Head of caudate nucleus (tissue), 42 donors: ENCODE measurements at regions not wholly inside any gene's neighbourhood (a gene's known extent, or its start where the extent isn't known, plus 50 kb on each side); places are given as distances from the start of the nearest gene placed in this dataset.
"Not testable (repeated sequence)": the region's sequence is repeated elsewhere in the genome, so short reads cannot be mapped to it uniquely, and the experiment has no call there.

Experiments
- DNase-seq, 42 donors: peaks; one replicate each; pipeline versions ENCODE4 v3.0.0 to v3.0.0-alpha.2; 2020 to 2021; ENCODE audit warnings: mixed read lengths in 7 of 42
- intact Hi-C: fragments of 100-400 bp; cut with DNase I; formaldehyde crosslinking; loops from one replicate; pipeline ENCODE4 v1.15.0; 2022

DNA sequence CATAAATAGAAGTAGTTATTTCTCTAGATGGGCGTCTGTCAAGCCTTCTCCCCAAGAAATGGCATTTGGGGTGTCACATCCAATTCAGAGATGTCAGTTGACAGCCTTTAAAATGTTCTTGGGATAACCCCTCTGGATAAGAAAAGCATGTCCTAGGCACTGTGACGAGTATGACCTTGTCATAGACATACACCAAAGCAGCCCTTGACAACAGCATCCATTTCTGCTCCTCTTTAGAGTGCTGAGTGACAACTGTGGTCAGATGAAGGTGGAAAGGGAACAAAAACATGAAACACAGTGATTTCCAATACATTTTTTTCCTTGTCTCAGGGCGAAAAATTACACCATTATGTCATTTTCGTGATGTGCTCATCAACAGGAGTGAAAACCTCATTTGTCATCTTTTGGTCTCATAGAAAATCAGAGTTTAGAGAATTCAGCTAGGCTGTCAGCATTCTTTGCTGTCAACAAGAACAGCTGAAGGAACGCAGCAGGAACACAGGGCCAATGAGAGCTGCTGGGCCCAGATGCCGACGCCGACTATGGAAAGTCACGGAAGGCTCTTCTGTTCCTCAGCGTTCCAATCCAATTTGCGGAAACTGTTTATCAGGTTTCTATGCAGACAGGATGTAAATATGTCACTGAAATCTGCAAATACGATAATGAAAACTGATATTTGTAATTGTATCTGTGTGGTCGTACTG lies 193.2 kb downstream of the ICOS start:
- no peak for DNase-seq

DNA sequence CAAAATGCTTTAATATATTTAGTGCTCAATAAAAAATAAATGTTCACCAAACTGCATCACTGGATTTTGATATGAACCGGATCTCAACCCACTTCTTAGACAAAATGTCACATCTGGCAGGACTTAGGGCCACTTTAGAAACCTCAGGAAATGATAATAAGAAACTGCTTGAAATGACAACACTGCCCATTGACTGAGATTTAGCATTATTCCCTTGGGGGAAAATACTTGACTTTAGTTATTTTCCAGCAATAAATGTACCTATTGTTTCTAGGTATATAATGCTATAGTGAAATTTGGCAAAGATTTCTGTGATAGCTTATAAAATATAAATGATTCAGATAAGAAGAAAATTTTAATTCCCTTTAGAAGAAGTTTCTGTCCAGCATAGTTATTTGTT lies 195.1 kb downstream of the ICOS start:
- DNase-seq: no peak

More for the DNA sequence above, 193.2 kb downstream of the ICOS start:
- intact Hi-C loops: no loop called here

DNA sequence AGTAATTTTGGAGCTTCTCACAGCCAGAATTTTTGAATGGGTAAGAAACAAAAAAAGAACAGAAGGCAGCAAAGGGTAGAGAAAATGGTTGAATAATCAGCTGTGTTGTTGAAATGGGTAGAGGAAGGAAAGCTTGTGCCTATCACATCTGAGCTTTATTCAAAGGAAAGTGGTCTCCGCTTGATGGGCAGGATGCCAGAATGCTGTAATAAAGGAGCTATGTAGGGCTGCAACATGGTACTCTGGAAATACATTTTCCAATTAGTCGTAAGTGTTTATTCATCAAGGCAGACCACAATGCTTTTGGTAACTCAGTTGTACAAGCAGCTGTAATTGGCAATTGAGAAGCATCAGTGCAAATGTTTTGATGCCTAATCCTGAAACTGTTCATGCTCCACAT lies 196.9 kb downstream of the ICOS start:
- DNase-seq: no peak

More for the DNA sequence above, 195.1 kb downstream of the ICOS start:
- intact Hi-C loops: no loop called here

DNA sequence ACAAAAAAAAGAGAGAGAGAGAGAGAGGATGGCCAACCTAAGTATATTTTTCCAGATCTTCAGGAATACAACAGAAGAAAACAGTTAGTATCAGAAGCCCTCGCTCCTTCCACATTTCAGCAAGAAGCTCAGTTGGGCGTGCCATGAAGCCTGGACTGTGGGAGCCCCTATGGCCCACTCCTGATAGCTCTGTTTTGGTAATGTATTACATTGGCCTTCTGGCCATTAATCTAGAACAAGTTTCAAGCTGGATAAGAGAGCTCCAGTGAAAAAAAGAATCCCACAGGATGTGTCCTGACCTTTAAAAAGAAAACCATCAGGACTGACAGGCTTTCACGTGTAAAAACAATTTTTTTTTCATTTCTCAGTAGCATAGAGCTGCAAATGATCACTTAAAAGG lies 197.9 kb downstream of the ICOS start:
- intact Hi-C loops: no loop called here
- no peak for DNase-seq

More for the DNA sequence above, 196.9 kb downstream of the ICOS start:
- intact Hi-C loops: no loop called here

DNA sequence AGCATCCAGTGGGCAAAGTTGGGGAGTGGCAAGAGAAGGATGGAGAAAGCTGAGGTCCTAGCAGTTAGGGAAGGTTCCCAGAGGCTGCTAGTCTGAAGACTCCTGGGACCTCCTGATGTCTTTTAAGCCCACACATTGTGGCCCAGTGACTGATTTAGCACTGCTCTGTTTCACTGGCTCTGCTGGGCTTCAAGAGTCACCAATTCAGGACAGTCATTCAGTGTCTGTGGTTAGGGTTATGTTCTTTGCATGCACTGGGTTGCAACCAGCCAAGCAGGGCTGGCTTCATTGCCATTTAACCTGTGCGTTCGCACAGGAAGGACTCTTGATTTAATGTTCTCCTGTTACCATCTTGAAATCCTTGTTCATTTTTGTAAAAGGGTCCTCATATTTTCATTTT lies 199.2 kb downstream of the ICOS start:
- intact Hi-C loops: no loop called here
- no peak for DNase-seq

DNA sequence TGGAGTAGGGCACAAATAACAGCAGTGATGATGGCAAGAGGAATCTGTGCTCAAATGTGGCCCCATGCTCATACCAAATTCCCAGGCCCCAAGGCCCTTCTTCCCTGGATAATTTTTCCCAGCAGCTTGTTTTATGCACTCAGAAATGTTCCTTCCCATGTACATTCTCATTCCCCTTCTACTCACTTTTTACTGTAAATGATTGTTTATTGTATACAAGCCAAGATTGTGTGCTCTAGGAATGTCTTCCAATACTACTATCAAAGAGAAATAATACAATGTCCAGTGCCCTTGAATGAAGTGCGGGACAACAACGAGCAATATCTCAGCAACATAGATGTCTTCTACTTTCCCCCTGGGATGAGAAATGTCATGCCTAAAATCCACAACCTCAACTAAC lies 201.6 kb downstream of the ICOS start:
- intact Hi-C loops: no loop called here
- DNase-seq: no peak

DNA sequence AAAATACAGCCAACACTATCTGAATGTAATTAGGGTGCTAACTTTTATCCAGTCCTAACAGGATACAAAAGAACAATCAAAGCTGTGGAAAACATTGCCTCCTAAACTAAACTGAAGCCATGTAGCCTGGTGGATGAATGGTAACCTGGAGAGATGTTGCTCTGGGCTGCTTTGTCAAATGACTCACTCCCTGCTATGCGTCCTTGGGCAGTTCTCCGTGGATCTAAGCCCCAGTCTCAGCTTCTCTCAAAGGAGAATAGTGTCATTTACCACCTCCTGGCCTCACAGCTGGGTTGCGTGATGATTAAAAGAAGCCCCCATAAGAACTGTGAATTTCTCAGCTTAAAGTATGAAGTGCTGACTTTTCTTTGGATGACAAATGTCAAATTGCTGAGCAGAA lies 203.7 kb downstream of the ICOS start:
- intact Hi-C loops: no loop called here
- DNase-seq: no peak

DNA sequence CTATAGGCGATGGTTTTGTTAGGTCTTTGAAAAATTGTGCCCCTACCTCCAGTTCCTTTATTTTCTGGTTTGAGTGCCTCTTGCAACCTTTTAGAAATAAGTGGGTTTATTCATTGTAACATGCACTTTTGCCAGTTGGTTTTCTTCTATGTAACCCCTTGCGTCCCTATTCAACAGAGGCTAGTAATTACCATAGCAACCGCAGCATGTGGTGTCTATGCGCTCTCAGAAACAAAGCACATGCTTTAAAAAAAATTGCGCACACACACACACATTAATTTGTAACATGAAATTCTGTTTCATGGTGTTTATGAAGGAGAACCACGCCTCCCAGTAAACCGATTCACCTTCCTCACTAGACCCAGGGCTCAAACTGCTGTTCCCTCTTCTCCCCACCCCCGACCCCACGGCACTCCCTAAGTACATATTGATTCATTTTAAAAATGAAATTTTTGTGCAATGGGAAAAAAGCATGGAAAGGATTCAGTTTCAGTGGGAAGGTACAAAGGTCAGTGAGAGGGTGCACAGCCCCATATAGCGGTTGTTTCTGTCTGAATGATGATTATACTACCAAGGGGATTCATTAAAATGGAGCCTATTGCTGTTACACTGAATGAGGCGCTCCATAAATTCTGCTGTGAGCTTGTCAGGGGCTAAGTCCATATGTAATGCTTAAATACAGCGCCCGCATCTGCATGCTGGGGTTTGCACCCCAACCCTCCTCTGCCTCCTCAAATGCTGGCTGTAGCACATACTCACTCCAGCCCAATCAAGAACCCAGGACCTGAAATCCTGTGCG lies 206.9 kb downstream of the ICOS start:
- intact Hi-C loops: no loop called here

DNA sequence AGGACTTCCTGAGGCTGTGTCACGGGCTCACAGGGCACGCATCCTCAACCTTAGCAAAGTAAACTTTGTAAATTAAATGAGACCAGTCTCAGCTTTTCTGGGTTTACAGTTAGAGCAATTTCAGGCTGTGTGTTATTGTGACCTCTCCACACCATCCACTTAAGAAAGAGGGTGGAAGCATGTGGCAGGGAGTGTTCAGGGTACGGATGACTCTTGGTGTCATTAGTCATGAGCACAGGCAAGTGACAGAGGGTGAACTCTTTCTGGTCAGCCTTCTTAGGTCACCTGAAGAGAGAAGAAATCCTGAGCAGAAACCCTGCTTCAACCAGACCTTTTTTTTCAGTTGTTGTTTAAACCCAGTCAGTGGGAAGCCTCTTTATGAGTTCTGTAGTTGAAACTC lies 207.9 kb downstream of the ICOS start:
- intact Hi-C loops: no loop called here
- no peak for DNase-seq

More for the DNA sequence above, 206.9 kb downstream of the ICOS start:
- DNase-seq: no peak

DNA sequence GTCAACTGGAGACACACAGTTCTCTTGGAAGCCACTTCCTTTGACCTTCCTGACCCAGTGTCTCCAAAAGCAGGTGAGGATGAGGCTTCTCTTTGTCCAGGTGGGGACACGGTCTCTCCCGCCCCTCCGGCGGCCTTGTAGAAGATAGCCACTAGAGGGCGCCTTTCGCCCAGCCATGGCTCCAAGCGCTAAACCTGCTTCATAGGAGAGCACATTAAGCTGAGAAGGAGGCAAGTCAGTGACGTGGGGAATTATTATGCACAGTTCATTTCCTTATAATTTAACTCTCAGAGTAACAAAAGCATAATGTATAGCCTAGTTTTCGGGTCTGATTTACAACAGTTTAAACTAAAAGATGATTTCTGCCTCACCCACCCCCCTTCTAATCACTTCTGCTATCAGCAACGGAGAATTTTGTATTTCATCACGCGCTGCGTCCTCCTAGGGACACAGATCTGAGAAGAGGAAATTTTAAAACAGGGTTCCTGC lies 208.7 kb downstream of the ICOS start:
- peak; percentile 53 to 90 (median 80) for DNase-seq
- intact Hi-C loops: no loop called here

DNA sequence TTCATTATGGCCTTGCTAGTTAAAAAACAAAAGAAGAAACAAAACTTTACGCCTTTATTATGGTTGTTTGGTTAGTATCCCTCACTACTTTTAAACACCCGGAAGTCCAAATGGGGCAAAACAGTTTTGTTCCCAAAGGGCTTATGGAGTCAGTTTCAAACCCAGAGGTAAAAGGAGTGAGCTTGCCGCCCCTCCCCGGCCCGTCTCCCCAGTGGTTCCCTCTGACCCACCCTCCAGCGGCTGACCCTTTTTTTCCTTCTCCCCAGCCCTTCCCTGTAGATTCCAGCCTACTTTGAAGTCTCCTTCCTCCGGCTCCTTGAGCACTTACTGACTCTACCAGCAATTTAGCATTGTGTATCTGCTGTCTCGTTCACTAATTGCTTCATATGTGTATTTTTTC lies 209.2 kb downstream of the ICOS start:
- DNase-seq: no peak
- intact Hi-C loops: no loop called here

DNA sequence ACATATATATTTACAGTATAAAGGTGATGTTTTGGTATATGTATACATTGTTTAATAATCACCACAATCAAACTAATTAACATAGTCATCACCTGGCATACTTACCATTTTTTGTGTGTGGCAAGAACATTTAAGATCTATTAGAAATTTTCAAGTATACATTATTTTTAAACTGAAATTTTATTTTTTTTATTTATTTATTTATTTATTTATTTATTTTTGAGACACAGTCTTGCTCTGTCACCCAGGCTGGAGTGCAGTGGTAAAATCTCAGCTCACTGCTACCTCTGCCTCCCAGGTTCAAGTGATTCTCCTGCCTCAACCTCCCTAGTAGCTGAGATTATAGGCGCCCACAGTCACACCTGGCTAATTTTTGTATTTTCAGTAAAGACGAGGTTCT lies 210.5 kb downstream of the ICOS start:
- DNase-seq, intact Hi-C loops: not testable (repeated sequence)

DNA sequence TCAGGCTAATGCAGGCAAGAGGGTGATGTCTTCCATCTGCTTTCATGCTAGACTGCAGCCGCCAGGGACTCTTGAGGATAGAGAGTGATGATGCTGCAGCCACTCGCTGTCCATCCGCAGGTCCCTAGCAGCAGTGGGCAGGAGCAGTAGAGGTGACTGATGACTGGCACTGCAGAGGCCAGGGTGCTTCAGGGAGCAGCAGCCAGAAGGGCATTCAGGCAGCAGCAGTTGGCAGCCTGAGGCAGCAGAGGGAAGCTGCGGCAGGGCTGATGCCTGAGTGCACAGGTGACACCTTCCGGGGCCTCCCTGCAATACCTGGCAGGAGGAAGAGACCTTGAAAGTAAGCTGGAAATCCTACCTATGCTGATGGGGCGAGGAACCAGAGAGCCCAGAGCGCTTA lies 214.2 kb downstream of the ICOS start:
- intact Hi-C loops: no loop called here
- DNase-seq: no peak

DNA sequence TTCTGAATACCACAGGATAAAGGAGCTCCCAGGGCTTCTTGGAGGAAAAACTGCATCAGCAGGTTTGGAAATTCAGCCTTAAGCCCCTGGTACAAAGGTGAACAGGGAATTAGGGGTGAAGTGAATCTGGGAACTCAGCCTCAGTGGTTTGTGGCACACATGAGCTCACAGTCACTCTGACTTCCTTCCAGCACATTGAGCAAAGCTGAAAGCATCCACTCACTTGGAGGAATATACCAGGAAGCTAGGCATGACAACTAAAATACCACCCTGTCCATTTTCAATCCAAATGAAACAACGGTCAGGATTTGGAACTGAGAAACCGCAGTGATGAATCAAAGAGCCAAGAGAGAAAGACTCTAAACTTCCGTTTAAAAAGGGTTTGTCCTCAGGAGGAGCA lies 216.1 kb downstream of the ICOS start:
- DNase-seq: no peak
- intact Hi-C loops: no loop called here

DNA sequence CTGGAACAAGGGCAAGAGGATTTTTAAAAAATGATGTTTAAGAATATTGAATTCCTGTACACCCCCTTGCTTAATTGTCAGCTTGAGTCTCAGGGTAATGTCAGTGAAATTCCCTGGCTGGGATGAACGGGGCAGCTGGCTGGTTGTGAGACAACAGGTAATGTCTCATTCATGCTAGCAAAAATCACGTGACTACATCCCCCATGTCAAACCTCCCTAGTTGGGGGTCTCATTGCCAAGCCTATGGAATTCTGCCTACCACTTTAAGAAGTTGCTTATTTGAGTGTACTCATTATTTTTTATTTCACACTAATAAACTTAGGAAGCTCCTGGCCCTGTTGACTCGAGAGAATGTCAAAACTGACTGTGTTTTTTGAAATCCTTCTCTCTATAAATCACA lies 218.3 kb downstream of the ICOS start:
- intact Hi-C loops: no loop called here
- DNase-seq: no peak

DNA sequence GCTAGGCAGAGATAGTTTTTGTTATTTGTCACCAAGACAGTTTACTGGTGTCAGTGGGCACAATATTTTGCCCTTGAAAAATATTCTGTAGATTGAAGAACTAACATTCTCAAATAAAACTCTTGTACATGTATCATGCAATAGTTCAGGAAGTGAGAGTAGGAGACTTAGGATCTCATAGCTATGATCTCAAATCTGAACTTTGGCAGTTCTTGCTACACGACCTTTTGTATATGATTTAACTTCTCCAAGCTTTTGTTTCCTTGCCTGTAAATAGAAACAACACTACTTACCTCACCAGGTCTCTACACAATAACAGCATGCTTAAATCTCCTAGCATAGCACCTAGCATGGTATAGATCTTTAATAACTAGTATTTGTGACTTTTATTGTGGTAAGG lies 219.9 kb downstream of the ICOS start:
- DNase-seq: no peak
- intact Hi-C loops: no loop called here

DNA sequence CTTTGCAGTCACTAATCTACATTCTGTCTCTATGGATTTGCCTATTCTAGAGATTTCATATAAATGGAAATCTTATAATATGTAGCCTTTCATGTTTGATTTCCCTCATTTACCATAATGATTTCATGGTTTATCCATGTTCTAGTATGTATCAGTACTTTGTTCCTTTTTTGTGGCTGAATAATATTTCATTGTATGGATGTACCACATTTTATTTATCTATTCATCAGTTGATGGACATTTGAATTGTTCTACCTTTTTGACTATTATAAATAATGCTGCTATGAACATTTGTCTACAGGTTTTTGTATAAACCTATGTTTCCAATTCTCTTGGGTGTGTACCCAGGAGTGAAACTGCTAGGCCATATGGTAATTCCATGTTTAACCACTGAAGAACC lies 221.1 kb downstream of the ICOS start:
- intact Hi-C loops: no loop called here
- no peak for DNase-seq

DNA sequence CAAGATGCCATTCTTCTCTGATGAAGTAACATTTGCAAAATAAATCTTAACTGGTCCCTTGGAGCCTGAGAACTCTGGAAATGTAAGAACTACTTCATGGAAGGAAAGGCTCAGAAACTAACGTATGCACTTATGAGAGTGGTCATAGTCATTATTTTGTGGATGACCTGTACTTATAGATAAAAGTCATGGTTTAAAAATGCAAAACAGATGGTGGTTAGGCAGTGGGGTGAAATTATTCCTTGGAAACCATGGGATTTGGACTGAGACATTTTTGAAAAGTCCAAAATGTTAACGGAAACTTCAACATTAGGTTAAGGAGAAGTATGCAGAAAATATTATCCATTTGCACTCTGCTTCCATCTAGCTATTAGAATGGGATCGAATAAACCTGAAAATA lies 223.0 kb downstream of the ICOS start:
- no peak for DNase-seq
- intact Hi-C loops: no loop called here

DNA sequence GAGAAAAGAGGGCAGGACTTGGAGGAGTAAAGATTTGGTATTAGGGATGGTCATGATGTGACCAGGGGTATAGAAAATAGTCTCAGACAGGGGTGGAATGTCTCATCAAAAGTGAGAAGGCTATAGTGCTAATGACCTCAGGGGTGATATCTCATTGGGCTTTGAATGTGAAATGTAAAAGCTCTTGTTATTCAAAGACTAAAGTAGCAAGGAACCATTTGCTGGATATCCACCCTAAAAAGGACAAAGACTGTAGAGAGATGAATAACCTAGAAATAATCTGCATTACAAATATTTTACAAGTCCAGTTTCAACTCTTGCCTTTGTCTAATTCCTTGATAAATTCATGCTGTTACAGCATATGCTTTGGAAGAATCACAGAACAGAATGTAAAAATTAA lies 224.4 kb downstream of the ICOS start:
- intact Hi-C loops: no loop called here

DNA sequence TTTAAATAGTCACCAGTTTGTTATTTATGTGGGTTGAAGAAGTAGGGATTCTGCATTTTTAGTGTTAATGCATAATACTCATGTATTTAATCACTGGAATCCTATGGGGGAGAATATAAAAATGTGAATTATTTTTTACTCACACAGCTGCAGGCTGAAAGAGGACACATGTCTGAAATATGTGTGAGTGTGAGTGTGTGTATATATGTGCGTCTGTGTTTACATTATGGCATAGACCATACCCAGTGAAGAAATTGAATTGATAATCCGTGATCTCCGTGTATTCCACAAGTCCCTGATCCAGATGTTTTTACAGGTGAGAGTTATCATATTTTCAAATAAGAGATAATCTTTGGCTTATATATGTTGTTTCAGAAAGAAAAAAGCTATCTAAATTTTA lies 225.3 kb downstream of the ICOS start:
- DNase-seq: no peak
- intact Hi-C loops: no loop called here

More for the DNA sequence above, 224.4 kb downstream of the ICOS start:
- no peak for DNase-seq

DNA sequence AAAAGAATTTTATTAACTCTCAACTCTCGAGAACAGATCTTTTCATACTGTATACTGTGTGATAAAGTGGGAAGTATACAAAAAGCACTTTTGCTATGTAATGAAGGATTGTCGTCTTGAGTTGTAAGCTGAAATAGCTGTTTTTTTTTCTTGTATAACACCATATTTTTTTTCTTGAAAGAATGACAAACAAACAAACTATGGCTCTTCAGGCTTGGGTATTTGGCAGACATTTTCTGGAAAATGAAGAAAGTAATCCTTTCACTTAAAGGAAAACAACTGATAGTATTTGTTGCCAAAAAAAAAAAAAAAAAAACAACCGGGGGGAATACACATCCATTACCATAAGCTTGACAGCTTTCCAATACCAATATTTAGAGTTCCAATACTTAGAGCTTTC lies 230.4 kb downstream of the ICOS start:
- intact Hi-C loops: no loop called here
- no peak for DNase-seq
